KMS-11 (cell line): ENCODE measurements at regions not wholly inside any gene's neighbourhood (a gene's known extent, or its start where the extent isn't known, plus 50 kb on each side); places are given as distances from the start of the nearest gene placed in this dataset.
"Not testable (repeated sequence)": the region's sequence is repeated elsewhere in the genome, so short reads cannot be mapped to it uniquely, and the experiment has no call there.

Experiments
- H2AFZ ChIP-seq: fragments of 200-600 bp; sonication (generic); 2 replicates; pipeline ENCODE4 v1.6.1; 2016; ENCODE audit warnings: antibody characterized with exemption, mixed run types, low read depth
- H3K27ac ChIP-seq: fragments of 200-600 bp; sonication (generic); 2 replicates; pipeline ENCODE4 v1.6.1; 2016; ENCODE audit warnings: mild to moderate bottlenecking, mixed run types
- H3K27me3 ChIP-seq: fragments of 200-600 bp; sonication (generic); 2 replicates; pipeline ENCODE4 v1.6.1; 2017; ENCODE audit warnings: mild to moderate bottlenecking, low read depth, mixed run types, moderate library complexity; ENCODE audit not compliant: insufficient read depth
- H3K36me3 ChIP-seq: fragments of 200-600 bp; sonication (generic); 2 replicates; pipeline ENCODE4 v1.6.1; 2017; ENCODE audit warnings: mild to moderate bottlenecking, mixed run types; ENCODE audit not compliant: insufficient read depth
- H3K4me1 ChIP-seq: fragments of 200-600 bp; sonication (generic); 2 replicates; pipeline ENCODE4 v1.6.1; 2016; ENCODE audit warnings: mild to moderate bottlenecking, low read depth, mixed run types; ENCODE audit not compliant: poor library complexity, severe bottlenecking
- H3K4me2 ChIP-seq: fragments of 200-600 bp; sonication (generic); 2 replicates; pipeline ENCODE4 v1.7.0; 2016; ENCODE audit warnings: mild to moderate bottlenecking, mixed run types
- H3K4me3 ChIP-seq: fragments of 200-600 bp; sonication (generic); IDR thresholded peaks from 2 replicates; pipeline ENCODE4 v1.6.1; 2017; ENCODE audit warnings: low read depth, low read length, mixed read lengths; ENCODE audit not compliant: insufficient read depth
- H3K79me2 ChIP-seq: fragments of 200-600 bp; sonication (generic); 2 replicates; pipeline ENCODE4 v1.6.1; 2016; ENCODE audit warnings: low read depth, mixed run types; ENCODE audit not compliant: insufficient read depth
- H3K9ac ChIP-seq: fragments of 200-600 bp; sonication (generic); 2 replicates; pipeline ENCODE4 v1.6.1; 2016; ENCODE audit warnings: mild to moderate bottlenecking, mixed run types
- H4K20me1 ChIP-seq: fragments of 200-600 bp; sonication (generic); 2 replicates; pipeline ENCODE4 v1.6.1; 2016; ENCODE audit warnings: mild to moderate bottlenecking, mixed run types; ENCODE audit not compliant: insufficient read depth
- TF ChIP-seq, protein P1 (sequence below): fragments of 200-600 bp; sonication (generic); conservative IDR thresholded peaks from 2 replicates; pipeline ENCODE4 v1.6.1; 2017; ENCODE audit warnings: low read depth, mild to moderate bottlenecking, antibody characterized with exemption, low read length, moderate library complexity, mixed read lengths

DNA sequence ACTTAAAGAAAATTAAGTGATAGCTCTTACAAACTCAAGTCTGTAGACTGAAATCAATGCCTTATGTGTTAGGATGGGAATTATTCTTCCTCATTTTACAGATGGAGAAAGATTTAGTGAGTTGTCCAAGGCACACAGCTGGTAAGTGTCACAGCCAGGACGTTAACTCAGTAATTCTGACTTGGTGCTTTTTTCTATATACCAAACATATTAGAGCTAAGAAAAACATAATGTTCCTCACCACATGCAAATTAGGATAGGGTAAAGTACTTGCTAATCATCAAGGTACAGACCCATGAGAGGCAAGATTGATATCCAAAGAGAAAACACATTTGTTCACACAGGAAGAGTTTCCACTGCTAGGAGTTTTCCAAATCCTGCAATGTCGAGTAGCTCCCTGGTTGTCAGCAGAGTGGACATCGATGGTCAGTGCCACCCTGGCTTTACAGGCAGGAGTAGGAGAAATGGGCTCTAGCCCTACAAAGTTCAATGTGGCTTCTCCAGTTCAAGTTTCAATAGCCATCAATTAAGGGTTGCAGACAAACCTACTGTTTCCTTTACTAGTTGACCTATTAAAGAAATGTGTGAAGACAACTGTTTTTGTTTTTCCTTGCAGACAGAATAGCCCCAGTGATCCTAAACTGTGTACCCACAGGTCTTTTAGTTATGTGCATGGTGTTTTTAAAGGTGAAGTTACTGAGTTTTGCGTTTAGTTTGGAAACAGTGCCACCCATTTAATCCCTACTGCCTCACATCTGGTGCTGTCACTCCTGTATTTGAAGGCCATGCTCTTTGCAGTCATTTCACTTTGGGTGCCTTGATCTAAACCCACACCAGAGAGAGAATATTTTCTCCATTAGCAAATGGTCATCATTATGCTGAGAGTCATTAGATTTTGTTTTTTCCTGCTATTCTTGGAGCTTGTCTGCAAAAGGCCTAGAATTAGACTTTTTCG lies 460.8 kb upstream of the SMARCA2 start:
- Histone ChIP-seq H3K9ac (no peak overlapping the region), H3K4me1 (no peaks in the 10 kb centered on the region), H3K4me3 (no peak overlapping the region), H4K20me1 (no peaks in the 10 kb centered on the region), H3K36me3 (no peaks in the 10 kb centered on the region), H2AFZ (no peak overlapping the region), H3K4me2 (no peak overlapping the region), H3K27me3 (no peaks in the 10 kb centered on the region), H3K27ac (no peak overlapping the region), H3K79me2 (no peaks in the 10 kb centered on the region)
- TF ChIP-seq, protein P1, sequence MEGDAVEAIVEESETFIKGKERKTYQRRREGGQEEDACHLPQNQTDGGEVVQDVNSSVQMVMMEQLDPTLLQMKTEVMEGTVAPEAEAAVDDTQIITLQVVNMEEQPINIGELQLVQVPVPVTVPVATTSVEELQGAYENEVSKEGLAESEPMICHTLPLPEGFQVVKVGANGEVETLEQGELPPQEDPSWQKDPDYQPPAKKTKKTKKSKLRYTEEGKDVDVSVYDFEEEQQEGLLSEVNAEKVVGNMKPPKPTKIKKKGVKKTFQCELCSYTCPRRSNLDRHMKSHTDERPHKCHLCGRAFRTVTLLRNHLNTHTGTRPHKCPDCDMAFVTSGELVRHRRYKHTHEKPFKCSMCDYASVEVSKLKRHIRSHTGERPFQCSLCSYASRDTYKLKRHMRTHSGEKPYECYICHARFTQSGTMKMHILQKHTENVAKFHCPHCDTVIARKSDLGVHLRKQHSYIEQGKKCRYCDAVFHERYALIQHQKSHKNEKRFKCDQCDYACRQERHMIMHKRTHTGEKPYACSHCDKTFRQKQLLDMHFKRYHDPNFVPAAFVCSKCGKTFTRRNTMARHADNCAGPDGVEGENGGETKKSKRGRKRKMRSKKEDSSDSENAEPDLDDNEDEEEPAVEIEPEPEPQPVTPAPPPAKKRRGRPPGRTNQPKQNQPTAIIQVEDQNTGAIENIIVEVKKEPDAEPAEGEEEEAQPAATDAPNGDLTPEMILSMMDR, result no peak

DNA sequence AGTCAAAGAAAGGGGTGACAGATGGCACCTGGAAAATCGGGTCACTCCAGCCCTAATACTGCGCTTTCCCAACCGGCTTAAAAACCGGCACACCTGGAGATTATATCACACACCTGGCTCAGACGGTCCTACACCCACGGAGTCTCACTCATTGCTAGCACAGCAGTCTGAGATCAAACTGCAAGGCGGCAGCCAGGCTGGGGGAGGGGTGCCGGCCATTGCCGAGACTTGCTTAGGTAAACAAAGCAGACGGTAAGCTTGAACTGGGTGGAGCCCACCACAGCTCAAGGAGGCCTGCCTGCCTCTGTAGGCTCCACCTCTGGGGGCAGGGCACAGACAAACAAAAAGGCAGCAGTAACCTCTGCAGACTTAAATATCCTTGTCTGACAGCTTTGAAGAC lies 456.5 kb upstream of the SMARCA2 start:
- not testable (repeated sequence) for H3K27ac ChIP-seq, H3K79me2 ChIP-seq, H3K27me3 ChIP-seq

DNA sequence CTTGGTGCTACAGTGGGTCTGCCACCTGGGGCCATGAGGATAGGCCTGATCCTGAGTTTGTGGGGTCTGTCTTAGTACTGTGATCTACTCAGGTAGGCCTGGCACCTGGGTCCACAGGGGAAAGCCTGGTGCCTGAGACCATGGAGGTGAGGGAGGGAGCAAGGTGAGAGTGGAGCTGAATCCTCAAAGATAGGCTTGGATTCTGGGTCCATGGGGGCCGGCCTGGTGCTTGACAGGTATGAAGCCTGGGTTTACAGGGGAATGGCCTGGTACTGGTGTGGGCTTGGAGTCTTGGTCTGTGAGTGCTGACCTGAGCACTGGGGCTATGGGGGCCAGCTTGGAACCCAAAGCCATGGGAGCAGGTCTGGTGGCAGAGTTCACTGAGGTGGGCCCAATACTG lies 439.2 kb upstream of the SMARCA2 start:
- H3K36me3 ChIP-seq, result no peaks in the 10 kb centered on the region
- no peaks in the 10 kb centered on the region for H3K27me3 ChIP-seq
- H3K9ac ChIP-seq, result no peak overlapping the region

More for the DNA sequence above, 456.5 kb upstream of the SMARCA2 start:
- not testable (repeated sequence) for H3K4me1 ChIP-seq, H3K36me3 ChIP-seq, H3K4me3 ChIP-seq, H3K4me2 ChIP-seq, H4K20me1 ChIP-seq, H3K9ac ChIP-seq, H2AFZ ChIP-seq

DNA sequence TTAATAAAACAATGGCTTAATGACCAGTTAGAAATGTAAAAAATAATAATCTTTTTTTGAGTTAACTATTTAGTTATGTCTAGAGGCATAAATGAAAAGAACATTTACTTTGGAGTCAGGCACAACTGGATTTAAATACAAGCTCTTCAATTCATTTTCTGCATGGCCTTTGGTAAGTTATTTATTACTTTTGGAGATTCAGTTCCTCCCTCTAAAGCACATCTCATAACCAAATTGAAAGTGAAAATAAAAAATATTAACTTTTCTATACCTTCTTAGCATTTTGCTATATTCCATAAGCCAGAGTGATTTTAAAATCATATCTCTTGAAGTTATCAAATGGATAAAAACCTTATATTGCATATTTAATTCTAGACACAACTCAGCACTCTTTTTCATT lies 434.9 kb upstream of the SMARCA2 start:
- no peaks in the 10 kb centered on the region for H3K79me2 ChIP-seq
- no peaks in the 10 kb centered on the region for H3K4me1 ChIP-seq
- no peaks in the 10 kb centered on the region for H3K36me3 ChIP-seq
- H2AFZ ChIP-seq, result no peak overlapping the region
- H3K27me3 ChIP-seq, result no peaks in the 10 kb centered on the region
- no peak overlapping the region for H3K4me2 ChIP-seq
- no peak overlapping the region for H3K4me3 ChIP-seq
- no peaks in the 10 kb centered on the region for H4K20me1 ChIP-seq
- H3K9ac ChIP-seq, result no peak overlapping the region
- no peak overlapping the region for H3K27ac ChIP-seq
- TF ChIP-seq, protein P1, result no peak

More for the DNA sequence above, 439.2 kb upstream of the SMARCA2 start:
- H3K4me1 ChIP-seq, result no peaks in the 10 kb centered on the region
- H4K20me1 ChIP-seq, result no peaks in the 10 kb centered on the region
- H3K4me3 ChIP-seq, result no peak overlapping the region
- no peak overlapping the region for H3K27ac ChIP-seq
- H3K4me2 ChIP-seq, result no peak overlapping the region
- no peak overlapping the region for H2AFZ ChIP-seq
- H3K79me2 ChIP-seq, result no peaks in the 10 kb centered on the region
- TF ChIP-seq, protein P1, result no peak

DNA sequence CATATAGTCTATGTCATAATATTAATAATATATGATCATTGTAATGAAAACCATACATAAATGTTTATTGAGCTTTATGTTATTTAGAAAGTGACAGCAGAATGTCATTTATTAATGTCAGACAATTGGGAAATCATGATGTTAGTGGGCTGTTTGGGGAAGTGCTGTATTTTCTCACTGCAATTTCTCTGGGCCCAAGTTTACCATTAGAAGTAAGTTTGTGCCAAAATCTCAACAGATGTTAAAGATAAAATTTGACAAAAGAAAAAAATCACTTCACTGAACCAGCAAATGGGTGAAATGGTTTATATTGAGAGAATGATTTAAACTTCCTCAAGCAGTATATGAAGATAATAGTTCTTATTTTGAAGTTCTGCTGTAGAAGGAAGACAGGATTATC lies 433.2 kb upstream of the SMARCA2 start:
- Histone ChIP-seq H2AFZ (no peak overlapping the region), H4K20me1 (no peaks in the 10 kb centered on the region), H3K4me2 (no peak overlapping the region), H3K27ac (no peak overlapping the region), H3K36me3 (no peaks in the 10 kb centered on the region), H3K79me2 (no peaks in the 10 kb centered on the region), H3K27me3 (no peaks in the 10 kb centered on the region), H3K9ac (no peak overlapping the region), H3K4me3 (no peak overlapping the region), H3K4me1 (no peaks in the 10 kb centered on the region)
- TF ChIP-seq, protein P1, result no peak
